OCI-LY7 (cell line): ENCODE measurements at regions not wholly inside any gene's neighbourhood (a gene's known extent, or its start where the extent isn't known, plus 50 kb on each side); places are given as distances from the start of the nearest gene placed in this dataset.

Experiments used
- EZH2phosphoT487 ChIP-seq: fragments of 200-600 bp; sonication (generic); IDR thresholded peaks from 2 replicates; pipeline ENCODE4 v1.6.1; 2018; ENCODE audit warnings: low read depth, borderline replicate concordance, mild to moderate bottlenecking, mixed run types, antibody characterized with exemption, low read length, moderate library complexity, mixed read lengths
- TF ChIP-seq, protein P1 (sequence below): fragments of 200-600 bp; sonication (generic); conservative IDR thresholded peaks from 2 replicates; pipeline ENCODE4 v1.5.1; 2014; ENCODE audit warnings: mild to moderate bottlenecking, antibody characterized with exemption, low read length, moderate library complexity, mixed read lengths

DNA sequence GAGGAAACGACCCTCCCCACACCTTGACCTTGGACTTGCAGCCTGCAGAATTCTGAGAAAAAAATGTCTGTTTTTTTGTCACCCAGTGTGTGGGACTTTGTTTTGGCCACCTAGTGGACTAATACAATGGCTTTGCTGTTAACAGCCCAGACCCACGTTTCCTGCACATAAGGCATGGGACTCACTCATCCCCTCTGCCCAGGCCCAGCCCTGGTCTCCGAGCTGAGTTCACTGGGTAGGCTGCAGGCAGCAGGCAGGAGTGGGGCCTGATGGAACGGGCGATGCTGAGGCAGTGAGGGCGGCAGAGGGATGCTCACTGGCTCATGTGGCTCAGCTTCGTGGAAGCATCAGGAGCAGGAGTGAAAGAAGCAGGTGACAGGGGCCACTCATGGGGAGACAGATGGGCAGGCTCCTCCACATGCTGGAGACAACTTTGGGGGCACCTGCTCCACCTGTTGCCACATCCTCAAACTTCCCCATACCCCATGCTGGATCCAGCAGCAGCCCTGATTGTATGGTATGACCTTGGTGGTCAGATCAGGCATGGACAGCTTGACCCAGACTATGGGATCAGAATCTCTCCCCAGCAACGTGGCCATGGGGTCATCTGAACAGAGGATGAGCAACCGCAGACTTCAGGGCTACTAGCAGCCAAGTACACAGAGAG, 65.8 kb upstream of the ANTXRL start:
- TF ChIP-seq EZH2phosphoT487: no peak
- TF ChIP-seq, protein P1, sequence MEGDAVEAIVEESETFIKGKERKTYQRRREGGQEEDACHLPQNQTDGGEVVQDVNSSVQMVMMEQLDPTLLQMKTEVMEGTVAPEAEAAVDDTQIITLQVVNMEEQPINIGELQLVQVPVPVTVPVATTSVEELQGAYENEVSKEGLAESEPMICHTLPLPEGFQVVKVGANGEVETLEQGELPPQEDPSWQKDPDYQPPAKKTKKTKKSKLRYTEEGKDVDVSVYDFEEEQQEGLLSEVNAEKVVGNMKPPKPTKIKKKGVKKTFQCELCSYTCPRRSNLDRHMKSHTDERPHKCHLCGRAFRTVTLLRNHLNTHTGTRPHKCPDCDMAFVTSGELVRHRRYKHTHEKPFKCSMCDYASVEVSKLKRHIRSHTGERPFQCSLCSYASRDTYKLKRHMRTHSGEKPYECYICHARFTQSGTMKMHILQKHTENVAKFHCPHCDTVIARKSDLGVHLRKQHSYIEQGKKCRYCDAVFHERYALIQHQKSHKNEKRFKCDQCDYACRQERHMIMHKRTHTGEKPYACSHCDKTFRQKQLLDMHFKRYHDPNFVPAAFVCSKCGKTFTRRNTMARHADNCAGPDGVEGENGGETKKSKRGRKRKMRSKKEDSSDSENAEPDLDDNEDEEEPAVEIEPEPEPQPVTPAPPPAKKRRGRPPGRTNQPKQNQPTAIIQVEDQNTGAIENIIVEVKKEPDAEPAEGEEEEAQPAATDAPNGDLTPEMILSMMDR: 0 out of 2 replicates have a peak, but pooled peaks have one; percentile 26
